WTC11 (cell line): ENCODE measurements at regions not wholly inside any gene's neighbourhood (a gene's known extent, or its start where the extent isn't known, plus 50 kb on each side); places are given as distances from the start of the nearest gene placed in this dataset.

Source experiments
- ATAC-seq: fragments of 200-7000 bp; cut with Tn5 transposase; 2 replicates; pipeline ENCODE4 v1.10.0; 2021; ENCODE audit warnings: mild to moderate bottlenecking, moderate library complexity
- CTCF ChIA-PET: fragments of 300-600 bp; sonication (Branson Sonifier 250); formaldehyde crosslinking; loops from one replicate; lab custom pipeline; 2021; ENCODE audit warnings: antibody characterized with exemption; lab: Charles Lee
- POLR2A ChIA-PET: fragments of 350-600 bp; sonication (Branson Sonifier 250); formaldehyde crosslinking; loops from one replicate; lab custom pipeline; 2021; ENCODE audit warnings: antibody characterized with exemption; lab: Charles Lee
- DNase-seq: peaks from one replicate; pipeline ENCODE4 v3.0.0; 2021; ENCODE audit warnings: low spot score
- H3K27ac Mint-ChIP-seq: 2 replicates; pipeline ENCODE4 v1.8.0; 2021; ENCODE audit warnings: mixed read lengths
- H3K27me3 Mint-ChIP-seq: 2 replicates; pipeline ENCODE4 v1.8.0; 2021; ENCODE audit warnings: low read depth, mild to moderate bottlenecking, moderate library complexity, mixed read lengths
- H3K36me3 Mint-ChIP-seq: 2 replicates; pipeline ENCODE4 v1.8.0; 2021; ENCODE audit warnings: mixed read lengths
- H3K4me1 Mint-ChIP-seq: 2 replicates; pipeline ENCODE4 v1.8.0; 2022; ENCODE audit warnings: mixed read lengths
- H3K4me3 Mint-ChIP-seq: 2 replicates; pipeline ENCODE4 v1.8.0; 2021; ENCODE audit warnings: mild to moderate bottlenecking, moderate library complexity, mixed read lengths
- H3K9me3 Mint-ChIP-seq: 2 replicates; pipeline ENCODE4 v1.8.0; 2021; ENCODE audit warnings: mixed read lengths
- E2F4 ChIP-seq: sonication (generic); formaldehyde crosslinking; IDR thresholded peaks from 2 replicates; pipeline ENCODE4 v1.8.1; 2022; ENCODE audit warnings: low read depth, mild to moderate bottlenecking, moderate library complexity, missing genetic modification reagents, borderline replicate concordance
- ETV6 ChIP-seq: sonication (generic); formaldehyde crosslinking; IDR thresholded peaks from 2 replicates; pipeline ENCODE4 v1.8.1; 2022; ENCODE audit warnings: mild to moderate bottlenecking, missing genetic modification reagents
- FOXJ3 ChIP-seq: sonication (generic); formaldehyde crosslinking; IDR thresholded peaks from 2 replicates; pipeline ENCODE4 v1.9.0; 2021; ENCODE audit warnings: missing genetic modification reagents, mild to moderate bottlenecking, borderline replicate concordance
- FOXK1 ChIP-seq: sonication (generic); formaldehyde crosslinking; IDR thresholded peaks from 2 replicates; pipeline ENCODE4 v1.8.0; 2022; ENCODE audit warnings: mild to moderate bottlenecking, moderate library complexity, missing genetic modification reagents
- GRHL2 ChIP-seq: fragments of 250-450 bp; sonication (Bioruptor Pico); IDR thresholded peaks from 2 replicates; pipeline ENCODE4 v1.8.0; 2022; ENCODE audit warnings: mild to moderate bottlenecking, moderate library complexity; ENCODE audit not compliant: insufficient replicate concordance, severe bottlenecking
- GTF2I ChIP-seq: fragments of 250-450 bp; sonication (Bioruptor Pico); conservative IDR thresholded peaks from 2 replicates; pipeline ENCODE4 v1.4.0; 2021; ENCODE audit warnings: mild to moderate bottlenecking
- MYBL2 ChIP-seq: sonication (generic); formaldehyde crosslinking; IDR thresholded peaks from 2 replicates; pipeline ENCODE4 v1.8.1; 2023; ENCODE audit warnings: mild to moderate bottlenecking, moderate library complexity, missing genetic modification reagents
- NR1H2 ChIP-seq: sonication (generic); formaldehyde crosslinking; IDR thresholded peaks from 2 replicates; pipeline ENCODE4 v1.9.0; 2021; ENCODE audit warnings: mild to moderate bottlenecking, moderate library complexity, missing genetic modification reagents
- PRDM15 ChIP-seq: sonication (generic); formaldehyde crosslinking; IDR thresholded peaks from 2 replicates; pipeline ENCODE4 v1.8.0; 2022; ENCODE audit warnings: missing genetic modification reagents
- SMAD4 ChIP-seq: sonication (generic); formaldehyde crosslinking; IDR thresholded peaks from 2 replicates; pipeline ENCODE4 v1.8.0; 2022; ENCODE audit warnings: mild to moderate bottlenecking, missing genetic modification reagents
- STAT6 ChIP-seq: sonication (generic); formaldehyde crosslinking; conservative IDR thresholded peaks from 2 replicates; pipeline ENCODE4 v1.8.1; 2023; ENCODE audit warnings: mild to moderate bottlenecking, low read depth, missing genetic modification reagents, moderate library complexity
- USF2 ChIP-seq: sonication (generic); formaldehyde crosslinking; IDR thresholded peaks from 2 replicates; pipeline ENCODE4 v1.8.1; 2023; ENCODE audit warnings: mild to moderate bottlenecking, missing genetic modification reagents, moderate library complexity
- ZNF396 ChIP-seq: fragments of 250-450 bp; sonication (Bioruptor Pico); IDR thresholded peaks from 2 replicates; pipeline ENCODE4 v1.8.0; 2021; ENCODE audit warnings: mild to moderate bottlenecking, moderate library complexity, borderline replicate concordance
- ZNF416 ChIP-seq: fragments of 250-450 bp; sonication (Bioruptor Pico); IDR thresholded peaks from 2 replicates; pipeline ENCODE4 v1.9.0; 2021; ENCODE audit warnings: mild to moderate bottlenecking, inconsistent platforms
- TF ChIP-seq, protein P1 (sequence below): fragments of 200-600 bp; IDR thresholded peaks from 2 replicates; pipeline ENCODE4 v1.8.0; 2022; ENCODE audit warnings: antibody characterized with exemption
- TF ChIP-seq, protein P2 (sequence below): sonication (generic); formaldehyde crosslinking; IDR thresholded peaks from 2 replicates; pipeline ENCODE4 v1.8.1; 2023; ENCODE audit warnings: mild to moderate bottlenecking, moderate library complexity, missing genetic modification reagents
- TF ChIP-seq, protein P3 (sequence below): sonication (generic); formaldehyde crosslinking; IDR thresholded peaks from 2 replicates; pipeline ENCODE4 v1.8.1; 2023; ENCODE audit warnings: mild to moderate bottlenecking, missing genetic modification reagents
- TF ChIP-seq, protein P4 (sequence below): fragments of 250-450 bp; sonication (Bioruptor Pico); IDR thresholded peaks from 2 replicates; pipeline ENCODE4 v2.1.2; 2022; ENCODE audit warnings: mild to moderate bottlenecking, moderate library complexity
- TF ChIP-seq, protein P5 (sequence below): sonication (generic); formaldehyde crosslinking; IDR thresholded peaks from 2 replicates; pipeline ENCODE4 v1.8.0; 2023; ENCODE audit warnings: mild to moderate bottlenecking, missing genetic modification reagents

DNA sequence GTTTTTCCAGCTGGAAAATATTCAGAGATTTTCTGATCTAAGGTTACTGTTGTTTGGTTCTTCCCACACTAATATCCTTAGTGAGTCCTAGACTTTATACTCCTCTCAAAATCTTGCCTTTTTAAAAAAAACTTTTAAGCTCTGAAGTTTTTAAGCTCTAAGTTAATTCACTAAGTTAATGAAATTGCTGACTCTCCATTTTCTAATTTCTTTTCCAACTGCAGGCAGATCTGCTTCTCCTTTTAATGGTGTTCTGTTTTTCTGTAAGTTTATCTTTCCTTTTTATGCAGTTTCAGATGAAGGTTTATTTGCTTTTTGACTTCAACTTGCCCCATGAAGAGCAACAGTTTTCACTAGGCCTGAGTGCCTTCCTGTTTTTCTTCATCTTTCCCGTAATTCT, 125.8 kb upstream of the ARHGAP42 start:
- Mint-ChIP-seq H3K9me3 (0 out of 2 replicates have a peak, but pooled peaks cover 4% of the 10 kb centered on the region), H3K36me3 (no peaks in the 10 kb centered on the region), H3K27me3 (no peaks in the 10 kb centered on the region), H3K27ac (no peak overlapping the region), H3K4me1 (peaks cover 22% of the 10 kb centered on the region), H3K4me3 (no peak overlapping the region)
- ChIA-PET CTCF (interaction anchor here (0.9 kb wide), 1 partner anchor 36 kb away, joined by 4 read pairs; no protein-coding TSS in a partner anchor), POLR2A (no interaction called here)
- DNase-seq = no peak
- no peak for ATAC-seq
- TF ChIP-seq SMAD4 (CRISPR knock-in tag) (no peak), MYBL2 (CRISPR knock-in tag) (no peak), GRHL2 (CRISPR knock-in tag) (no peak), USF2 (CRISPR knock-in tag) (no peak), ETV6 (CRISPR knock-in tag) (no peak), STAT6 (CRISPR knock-in tag) (no peak), PRDM15 (CRISPR knock-in tag) (no peak), FOXJ3 (no peak), E2F4 (CRISPR knock-in tag) (no peak), NR1H2 (CRISPR knock-in tag) (no peak), FOXK1 (CRISPR knock-in tag) (no peak), GTF2I (CRISPR knock-in tag) (no peak), ZNF396 (CRISPR knock-in tag) (no peak), ZNF416 (CRISPR knock-in tag) (no peak)
- TF ChIP-seq, protein P1, sequence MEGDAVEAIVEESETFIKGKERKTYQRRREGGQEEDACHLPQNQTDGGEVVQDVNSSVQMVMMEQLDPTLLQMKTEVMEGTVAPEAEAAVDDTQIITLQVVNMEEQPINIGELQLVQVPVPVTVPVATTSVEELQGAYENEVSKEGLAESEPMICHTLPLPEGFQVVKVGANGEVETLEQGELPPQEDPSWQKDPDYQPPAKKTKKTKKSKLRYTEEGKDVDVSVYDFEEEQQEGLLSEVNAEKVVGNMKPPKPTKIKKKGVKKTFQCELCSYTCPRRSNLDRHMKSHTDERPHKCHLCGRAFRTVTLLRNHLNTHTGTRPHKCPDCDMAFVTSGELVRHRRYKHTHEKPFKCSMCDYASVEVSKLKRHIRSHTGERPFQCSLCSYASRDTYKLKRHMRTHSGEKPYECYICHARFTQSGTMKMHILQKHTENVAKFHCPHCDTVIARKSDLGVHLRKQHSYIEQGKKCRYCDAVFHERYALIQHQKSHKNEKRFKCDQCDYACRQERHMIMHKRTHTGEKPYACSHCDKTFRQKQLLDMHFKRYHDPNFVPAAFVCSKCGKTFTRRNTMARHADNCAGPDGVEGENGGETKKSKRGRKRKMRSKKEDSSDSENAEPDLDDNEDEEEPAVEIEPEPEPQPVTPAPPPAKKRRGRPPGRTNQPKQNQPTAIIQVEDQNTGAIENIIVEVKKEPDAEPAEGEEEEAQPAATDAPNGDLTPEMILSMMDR = no peak
- TF ChIP-seq, protein P2, sequence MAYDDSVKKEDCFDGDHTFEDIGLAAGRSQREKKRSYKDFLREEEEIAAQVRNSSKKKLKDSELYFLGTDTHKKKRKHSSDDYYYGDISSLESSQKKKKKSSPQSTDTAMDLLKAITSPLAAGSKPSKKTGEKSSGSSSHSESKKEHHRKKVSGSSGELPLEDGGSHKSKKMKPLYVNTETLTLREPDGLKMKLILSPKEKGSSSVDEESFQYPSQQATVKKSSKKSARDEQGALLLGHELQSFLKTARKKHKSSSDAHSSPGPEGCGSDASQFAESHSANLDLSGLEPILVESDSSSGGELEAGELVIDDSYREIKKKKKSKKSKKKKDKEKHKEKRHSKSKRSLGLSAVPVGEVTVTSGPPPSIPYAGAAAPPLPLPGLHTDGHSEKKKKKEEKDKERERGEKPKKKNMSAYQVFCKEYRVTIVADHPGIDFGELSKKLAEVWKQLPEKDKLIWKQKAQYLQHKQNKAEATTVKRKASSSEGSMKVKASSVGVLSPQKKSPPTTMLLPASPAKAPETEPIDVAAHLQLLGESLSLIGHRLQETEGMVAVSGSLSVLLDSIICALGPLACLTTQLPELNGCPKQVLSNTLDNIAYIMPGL = no peak
- TF ChIP-seq, protein P3, sequence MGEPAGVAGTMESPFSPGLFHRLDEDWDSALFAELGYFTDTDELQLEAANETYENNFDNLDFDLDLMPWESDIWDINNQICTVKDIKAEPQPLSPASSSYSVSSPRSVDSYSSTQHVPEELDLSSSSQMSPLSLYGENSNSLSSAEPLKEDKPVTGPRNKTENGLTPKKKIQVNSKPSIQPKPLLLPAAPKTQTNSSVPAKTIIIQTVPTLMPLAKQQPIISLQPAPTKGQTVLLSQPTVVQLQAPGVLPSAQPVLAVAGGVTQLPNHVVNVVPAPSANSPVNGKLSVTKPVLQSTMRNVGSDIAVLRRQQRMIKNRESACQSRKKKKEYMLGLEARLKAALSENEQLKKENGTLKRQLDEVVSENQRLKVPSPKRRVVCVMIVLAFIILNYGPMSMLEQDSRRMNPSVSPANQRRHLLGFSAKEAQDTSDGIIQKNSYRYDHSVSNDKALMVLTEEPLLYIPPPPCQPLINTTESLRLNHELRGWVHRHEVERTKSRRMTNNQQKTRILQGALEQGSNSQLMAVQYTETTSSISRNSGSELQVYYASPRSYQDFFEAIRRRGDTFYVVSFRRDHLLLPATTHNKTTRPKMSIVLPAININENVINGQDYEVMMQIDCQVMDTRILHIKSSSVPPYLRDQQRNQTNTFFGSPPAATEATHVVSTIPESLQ (CRISPR knock-in tag) = no peak
- TF ChIP-seq, protein P4, sequence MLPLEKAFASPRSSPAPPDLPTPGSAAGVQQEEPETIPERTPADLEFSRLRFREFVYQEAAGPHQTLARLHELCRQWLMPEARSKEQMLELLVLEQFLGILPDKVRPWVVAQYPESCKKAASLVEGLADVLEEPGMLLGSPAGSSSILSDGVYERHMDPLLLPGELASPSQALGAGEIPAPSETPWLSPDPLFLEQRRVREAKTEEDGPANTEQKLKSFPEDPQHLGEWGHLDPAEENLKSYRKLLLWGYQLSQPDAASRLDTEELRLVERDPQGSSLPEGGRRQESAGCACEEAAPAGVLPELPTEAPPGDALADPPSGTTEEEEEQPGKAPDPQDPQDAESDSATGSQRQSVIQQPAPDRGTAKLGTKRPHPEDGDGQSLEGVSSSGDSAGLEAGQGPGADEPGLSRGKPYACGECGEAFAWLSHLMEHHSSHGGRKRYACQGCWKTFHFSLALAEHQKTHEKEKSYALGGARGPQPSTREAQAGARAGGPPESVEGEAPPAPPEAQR (CRISPR knock-in tag) = no peak
- TF ChIP-seq, protein P5, sequence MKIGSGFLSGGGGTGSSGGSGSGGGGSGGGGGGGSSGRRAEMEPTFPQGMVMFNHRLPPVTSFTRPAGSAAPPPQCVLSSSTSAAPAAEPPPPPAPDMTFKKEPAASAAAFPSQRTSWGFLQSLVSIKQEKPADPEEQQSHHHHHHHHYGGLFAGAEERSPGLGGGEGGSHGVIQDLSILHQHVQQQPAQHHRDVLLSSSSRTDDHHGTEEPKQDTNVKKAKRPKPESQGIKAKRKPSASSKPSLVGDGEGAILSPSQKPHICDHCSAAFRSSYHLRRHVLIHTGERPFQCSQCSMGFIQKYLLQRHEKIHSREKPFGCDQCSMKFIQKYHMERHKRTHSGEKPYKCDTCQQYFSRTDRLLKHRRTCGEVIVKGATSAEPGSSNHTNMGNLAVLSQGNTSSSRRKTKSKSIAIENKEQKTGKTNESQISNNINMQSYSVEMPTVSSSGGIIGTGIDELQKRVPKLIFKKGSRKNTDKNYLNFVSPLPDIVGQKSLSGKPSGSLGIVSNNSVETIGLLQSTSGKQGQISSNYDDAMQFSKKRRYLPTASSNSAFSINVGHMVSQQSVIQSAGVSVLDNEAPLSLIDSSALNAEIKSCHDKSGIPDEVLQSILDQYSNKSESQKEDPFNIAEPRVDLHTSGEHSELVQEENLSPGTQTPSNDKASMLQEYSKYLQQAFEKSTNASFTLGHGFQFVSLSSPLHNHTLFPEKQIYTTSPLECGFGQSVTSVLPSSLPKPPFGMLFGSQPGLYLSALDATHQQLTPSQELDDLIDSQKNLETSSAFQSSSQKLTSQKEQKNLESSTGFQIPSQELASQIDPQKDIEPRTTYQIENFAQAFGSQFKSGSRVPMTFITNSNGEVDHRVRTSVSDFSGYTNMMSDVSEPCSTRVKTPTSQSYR (CRISPR knock-in tag) = no peak
